Esophagus squamous epithelium (tissue), 5 donors: ENCODE measurements at regions not wholly inside any gene's neighbourhood (a gene's known extent, or its start where the extent isn't known, plus 50 kb on each side); places are given as distances from the start of the nearest gene placed in this dataset.

Source experiments
- DNase-seq: peaks from one replicate; lab custom pipeline; 2025; lab: John Stamatoyannopoulos, UW
- H3K27ac ChIP-seq, 4 donors: fragments of 200-600 bp; sonication (generic); one replicate each; pipeline ENCODE4 v1.5.1; 2016 to 2019; ENCODE audit warnings: mild to moderate bottlenecking in 1 of 4
- H3K27me3 ChIP-seq, 4 donors: fragments of 200-600 bp; sonication (generic); 1 replicate in 3 of 4; 2 replicates in 1 of 4; pipeline versions ENCODE4 v1.5.1 to v1.6.0; 2017 to 2021; ENCODE audit warnings: antibody characterized with exemption in 1 of 4
- H3K36me3 ChIP-seq, 3 donors: fragments of 200-600 bp; sonication (generic); one replicate each; pipeline ENCODE4 v1.5.1; 2016 to 2019
- H3K4me1 ChIP-seq, 3 donors: fragments of 200-600 bp; sonication (generic); one replicate each; pipeline ENCODE4 v1.5.1; 2017 to 2019
- H3K4me3 ChIP-seq, 4 donors: fragments of 200-600 bp; sonication (generic); 1 replicate in 3 of 4; 2 replicates in 1 of 4; pipeline ENCODE4 v1.5.1; 2016 to 2019; ENCODE audit warnings: mild to moderate bottlenecking in 2 of 4, moderate library complexity in 1 of 4
- H3K9me3 ChIP-seq, 3 donors: fragments of 200-600 bp; sonication (generic); one replicate each; pipeline ENCODE4 v1.5.1; 2016 to 2019
- POLR2A ChIP-seq, 4 donors: fragments of 450-650 bp; IDR thresholded peaks; one replicate each; pipeline ENCODE4 v1.6.1; 2017; ENCODE audit warnings: antibody characterized with exemption in 4 of 4, mild to moderate bottlenecking in 4 of 4, moderate library complexity in 3 of 4
- WGBS, 2 donors: methylation state at CpG; one replicate each; pipeline ENCODE4 v1.1.5; 2018; 5-methylcytosine and 5-hydroxymethylcytosine counted together
- intact Hi-C: fragments of 100-400 bp; cut with DNase I; formaldehyde crosslinking; loops from one replicate; pipeline ENCODE4 v1.15.0; 2022
- TF ChIP-seq, protein P1 (sequence below), 6 experiments: fragments of 450-650 bp in 4 of 6; fragments of 200-600 bp in 2 of 6; sonication (generic) in 2 of 6; IDR thresholded peaks; one replicate each; pipeline ENCODE4 v1.5.1; 2016 to 2019; ENCODE audit warnings: antibody characterized with exemption in 6 of 6, mild to moderate bottlenecking in 4 of 6, moderate library complexity in 4 of 6
- donor health status: DM: yes; HTN: yes; CAD: no.

DNA sequence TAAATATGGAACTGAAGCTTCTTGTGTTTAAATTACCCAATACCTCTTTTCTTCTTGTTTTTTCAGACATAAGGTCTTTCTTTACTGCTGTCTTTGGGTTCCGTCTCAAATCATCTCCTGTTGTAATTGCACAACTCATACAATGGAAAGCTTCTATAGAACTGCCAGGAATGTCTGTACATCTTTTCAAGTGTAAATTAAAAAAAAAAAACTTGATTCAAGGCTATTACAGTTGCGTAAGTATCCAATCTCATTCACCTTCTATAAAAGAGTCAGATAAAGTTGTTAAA, 243.5 kb downstream of the ICE1 start:
- intact Hi-C loops: no loop called here
- peaks cover 0 to 5% (median 0%) of the 10 kb centered on the region in 3 donors for H3K4me1 ChIP-seq
- no peak overlapping the region for H3K4me3 ChIP-seq
- 43 to 57% methylated on average over 2 of the region's 2 CpGs for WGBS, 2 donors
- TF ChIP-seq POLR2A (IDR thresholded peaks at IDR 0.05): no peak
- TF ChIP-seq, protein P1, sequence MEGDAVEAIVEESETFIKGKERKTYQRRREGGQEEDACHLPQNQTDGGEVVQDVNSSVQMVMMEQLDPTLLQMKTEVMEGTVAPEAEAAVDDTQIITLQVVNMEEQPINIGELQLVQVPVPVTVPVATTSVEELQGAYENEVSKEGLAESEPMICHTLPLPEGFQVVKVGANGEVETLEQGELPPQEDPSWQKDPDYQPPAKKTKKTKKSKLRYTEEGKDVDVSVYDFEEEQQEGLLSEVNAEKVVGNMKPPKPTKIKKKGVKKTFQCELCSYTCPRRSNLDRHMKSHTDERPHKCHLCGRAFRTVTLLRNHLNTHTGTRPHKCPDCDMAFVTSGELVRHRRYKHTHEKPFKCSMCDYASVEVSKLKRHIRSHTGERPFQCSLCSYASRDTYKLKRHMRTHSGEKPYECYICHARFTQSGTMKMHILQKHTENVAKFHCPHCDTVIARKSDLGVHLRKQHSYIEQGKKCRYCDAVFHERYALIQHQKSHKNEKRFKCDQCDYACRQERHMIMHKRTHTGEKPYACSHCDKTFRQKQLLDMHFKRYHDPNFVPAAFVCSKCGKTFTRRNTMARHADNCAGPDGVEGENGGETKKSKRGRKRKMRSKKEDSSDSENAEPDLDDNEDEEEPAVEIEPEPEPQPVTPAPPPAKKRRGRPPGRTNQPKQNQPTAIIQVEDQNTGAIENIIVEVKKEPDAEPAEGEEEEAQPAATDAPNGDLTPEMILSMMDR (IDR thresholded peaks at IDR 0.05): no peak
- no peak overlapping the region for H3K27ac ChIP-seq
- H3K36me3 ChIP-seq: no peaks in the 10 kb centered on the region
- H3K9me3 ChIP-seq: no peaks in the 10 kb centered on the region
- H3K27me3 ChIP-seq: no peaks in the 10 kb centered on the region
- DNase-seq: no peak

DNA sequence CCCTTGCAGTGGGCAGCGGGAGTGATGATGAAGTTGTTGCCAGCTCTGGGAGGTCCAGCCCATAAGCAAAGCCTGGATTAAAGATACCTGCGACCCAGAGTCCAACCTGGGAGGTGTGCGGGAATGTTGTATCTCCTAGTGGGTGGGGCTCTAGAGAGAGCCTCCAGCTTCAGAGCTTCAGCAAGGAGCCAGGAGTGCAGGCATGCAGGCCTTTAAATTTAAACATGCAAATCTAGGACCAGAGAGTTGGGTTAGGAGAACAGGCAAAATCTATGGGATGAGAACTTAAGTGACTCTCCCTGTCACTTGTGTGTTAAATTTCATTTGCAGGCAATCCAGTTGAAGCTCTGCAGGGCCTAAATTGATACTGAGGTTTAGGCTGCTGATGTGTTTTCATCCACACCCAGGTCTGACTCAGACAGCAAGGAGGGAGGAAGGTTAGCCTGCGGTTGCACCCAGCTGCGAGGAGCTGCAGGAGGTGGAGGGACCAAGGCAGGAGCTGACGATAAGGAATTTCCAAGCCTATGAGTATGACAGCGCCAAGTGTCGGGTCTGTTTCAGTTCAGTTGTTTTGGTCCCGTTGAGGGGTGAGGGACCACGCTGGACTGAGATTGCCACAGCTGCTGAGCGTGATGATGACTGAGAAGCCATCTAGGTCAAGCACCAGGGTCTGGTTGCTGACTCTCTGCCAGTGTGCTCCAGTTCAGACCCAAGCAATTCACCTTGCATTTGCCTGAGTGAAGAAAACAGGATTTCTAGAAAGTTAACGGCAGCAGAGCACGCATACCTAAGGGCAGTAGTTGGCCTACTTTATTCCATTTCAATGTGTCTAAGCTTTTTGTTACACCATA, 243.0 kb downstream of the ICE1 start:
- DNase-seq: no peak
- WGBS, 2 donors: 55 to 61% methylated on average over 9 to 13 of the region's 13 CpGs
- no peak overlapping the region for H3K27ac ChIP-seq

DNA sequence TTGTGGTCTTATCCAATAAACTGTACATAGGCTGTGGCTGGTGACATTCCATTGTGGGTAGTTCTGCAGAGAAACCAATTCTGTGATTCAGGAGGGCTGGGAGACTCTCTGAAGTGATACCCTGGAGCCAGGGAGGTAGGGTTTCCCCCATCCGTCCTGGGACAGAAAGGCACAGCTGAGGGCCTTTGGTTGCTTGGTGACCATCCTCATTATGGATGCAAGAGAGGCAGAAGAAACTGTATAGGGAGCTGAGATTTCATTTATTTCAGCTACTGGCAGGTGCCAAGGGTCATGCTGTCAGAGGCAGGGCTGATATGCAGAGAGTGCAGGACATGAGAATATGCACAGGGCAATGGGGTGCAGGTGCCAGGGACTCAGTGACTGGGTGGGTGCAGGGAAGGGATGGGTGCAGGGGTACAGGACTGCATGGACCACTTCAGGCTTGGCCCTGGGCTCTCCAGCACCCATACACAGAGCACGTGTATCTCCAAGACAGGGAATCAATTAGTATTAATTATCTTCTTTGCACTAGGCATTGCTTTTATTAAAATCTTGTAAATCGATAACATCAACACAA, 236.5 kb downstream of the ICE1 start:
- intact Hi-C loops: no loop called here
- TF ChIP-seq, protein P1 (IDR thresholded peaks at IDR 0.05): no peak
- TF ChIP-seq POLR2A (IDR thresholded peaks at IDR 0.05): no peak
- H3K9me3 ChIP-seq: no peaks in the 10 kb centered on the region
- no peaks in the 10 kb centered on the region for H3K27me3 ChIP-seq
- 60 to 65% methylated on average over 3 of the region's 3 CpGs for WGBS, 2 donors
- no peak overlapping the region for H3K4me3 ChIP-seq
- H3K36me3 ChIP-seq: no peaks in the 10 kb centered on the region
- H3K27ac ChIP-seq: no peak overlapping the region
- no peak for DNase-seq
- H3K4me1 ChIP-seq: peaks cover 0 to 10% (median 3%) of the 10 kb centered on the region in 3 donors

More for the DNA sequence above, 243.0 kb downstream of the ICE1 start:
- Histone ChIP-seq H3K4me3 (no peak overlapping the region), H3K4me1 (peaks cover 0 to 5% (median 0%) of the 10 kb centered on the region in 3 donors), H3K36me3 (no peaks in the 10 kb centered on the region), H3K9me3 (no peaks in the 10 kb centered on the region), H3K27me3 (no peaks in the 10 kb centered on the region)
- TF ChIP-seq POLR2A (IDR thresholded peaks at IDR 0.05): no peak
- TF ChIP-seq, protein P1 (IDR thresholded peaks at IDR 0.05): no peak
- intact Hi-C loops: no loop called here

DNA sequence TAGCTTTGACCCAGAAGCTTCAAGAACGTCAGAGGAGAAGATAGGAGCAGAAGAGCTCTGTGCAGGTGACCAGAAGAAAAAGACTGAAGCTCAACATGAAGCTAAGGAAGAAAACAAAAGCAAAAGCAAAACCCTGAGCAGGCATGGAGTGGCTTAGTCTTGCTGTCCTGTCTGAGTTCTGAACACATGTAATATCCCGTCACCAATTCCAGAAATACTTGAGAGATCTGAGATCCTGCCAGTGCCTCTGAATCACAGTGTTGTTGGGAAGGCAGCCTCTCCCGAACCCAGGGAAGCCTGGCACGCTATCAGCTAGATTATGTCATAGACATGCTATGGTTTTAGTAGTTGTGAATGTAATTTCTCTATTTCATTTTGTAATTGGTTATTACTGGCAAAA, 235.7 kb downstream of the ICE1 start:
- intact Hi-C loops: no loop called here
- Histone ChIP-seq H3K9me3 (no peaks in the 10 kb centered on the region), H3K27me3 (no peaks in the 10 kb centered on the region), H3K36me3 (no peaks in the 10 kb centered on the region), H3K27ac (no peak overlapping the region), H3K4me1 (peaks cover 0 to 10% (median 3%) of the 10 kb centered on the region in 3 donors), H3K4me3 (peak overlapping the region in 1 of 4 donors; percentile 38)
- 18 to 29% methylated on average over 4 of the region's 4 CpGs for WGBS, 2 donors
- DNase-seq: no peak
- TF ChIP-seq POLR2A (IDR thresholded peaks at IDR 0.05): no peak
- TF ChIP-seq, protein P1 (IDR thresholded peaks at IDR 0.05): no peak

DNA sequence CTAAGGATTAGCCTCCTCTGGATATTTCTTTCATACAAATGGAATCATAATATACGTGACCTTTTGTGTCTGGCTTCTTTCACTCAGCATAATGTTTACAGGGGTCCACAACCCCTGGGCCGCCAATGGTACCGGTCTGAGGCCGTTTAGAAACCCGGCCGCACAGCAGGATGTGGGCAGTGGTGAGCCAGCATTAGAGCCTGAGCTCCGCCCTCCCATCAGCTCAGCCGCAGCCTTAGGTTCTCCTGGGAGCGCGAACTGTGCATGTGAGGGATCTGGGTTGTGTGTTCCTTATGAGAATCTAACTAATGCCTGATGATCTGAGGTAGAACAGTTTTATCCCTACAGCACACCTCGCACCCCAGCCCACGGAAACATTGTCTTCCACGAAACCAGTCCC, 229.7 kb downstream of the ICE1 start:
- Histone ChIP-seq H3K4me3 (no peak overlapping the region), H3K9me3 (no peaks in the 10 kb centered on the region), H3K27me3 (no peaks in the 10 kb centered on the region), H3K36me3 (no peaks in the 10 kb centered on the region), H3K27ac (no peak overlapping the region), H3K4me1 (no peaks in the 10 kb centered on the region)
- TF ChIP-seq, protein P1 (IDR thresholded peaks at IDR 0.05): no peak
- TF ChIP-seq POLR2A (IDR thresholded peaks at IDR 0.05): no peak
- WGBS, 2 donors: 91 to 93% methylated on average over 8 to 11 of the region's 13 CpGs
- no peak for DNase-seq
- intact Hi-C loops: no loop called here
